Breast epithelium (tissue), 4 donors: ENCODE measurements at regions not wholly inside any gene's neighbourhood (a gene's known extent, or its start where the extent isn't known, plus 50 kb on each side); places are given as distances from the start of the nearest gene placed in this dataset.

Experiments used
- DNase-seq, 2 donors: peaks; one replicate each; pipeline ENCODE4 v3.0.0-alpha.2; 2019; ENCODE audit warnings: low spot score in 2 of 2
- H3K27ac ChIP-seq, 2 donors: fragments of 200-600 bp; sonication (generic) in 1 of 2; one replicate each; pipeline ENCODE4 v1.5.1; 2016 to 2019; ENCODE audit warnings: mild to moderate bottlenecking in 1 of 2
- H3K27me3 ChIP-seq, 2 donors: fragments of 200-600 bp; sonication (generic) in 1 of 2; one replicate each; pipeline versions ENCODE4 v1.5.1 to v1.6.0; 2017 to 2019; ENCODE audit warnings: control low read depth in 1 of 2, mild to moderate bottlenecking in 1 of 2
- H3K36me3 ChIP-seq: fragments of 200-600 bp; one replicate; pipeline ENCODE4 v1.5.1; 2019
- H3K4me1 ChIP-seq, 2 donors: fragments of 200-600 bp; sonication (generic); one replicate each; pipeline ENCODE4 v1.5.1; 2016 to 2019; ENCODE audit warnings: control low read depth in 1 of 2
- H3K4me3 ChIP-seq, 3 donors: fragments of 200-600 bp; sonication (generic); 1 replicate in 2 of 3; 2 replicates in 1 of 3; pipeline ENCODE4 v1.5.1; 2016 to 2019; ENCODE audit warnings: mild to moderate bottlenecking in 3 of 3, moderate library complexity in 2 of 3
- H3K9me3 ChIP-seq, 2 donors: fragments of 200-600 bp; sonication (generic) in 1 of 2; one replicate each; pipeline ENCODE4 v1.5.1; 2016 to 2019; ENCODE audit warnings: control low read depth in 1 of 2
- CTCF ChIP-seq, 3 donors: fragments of 450-650 bp; IDR thresholded peaks; one replicate each; pipeline ENCODE4 v1.5.1; 2016 to 2017; ENCODE audit warnings: antibody characterized with exemption in 3 of 3, mild to moderate bottlenecking in 3 of 3, moderate library complexity in 3 of 3
- POLR2A ChIP-seq: fragments of 450-650 bp; IDR thresholded peaks from one replicate; pipeline ENCODE4 v1.6.1; 2016; ENCODE audit warnings: antibody characterized with exemption, mild to moderate bottlenecking, moderate library complexity
- POLR2AphosphoS5 ChIP-seq, 3 donors: sonication (generic); formaldehyde crosslinking; IDR thresholded peaks; one replicate each; pipeline ENCODE4 v1.6.1; 2017; ENCODE audit warnings: antibody characterized with exemption in 3 of 3
- intact Hi-C: fragments of 100-400 bp; cut with DNase I; formaldehyde crosslinking; loops from one replicate; pipeline ENCODE4 v1.15.1; 2023; ENCODE audit warnings: low total_unique reads

GRCh38 chr10:124225029-124225466, 131.7 kb upstream of the CHST15 start:
- Histone ChIP-seq H3K27me3 (no peaks in the 10 kb centered on the region), H3K9me3 (no peaks in the 10 kb centered on the region), H3K4me3 (no peak overlapping the region), H3K4me1 (no peaks in the 10 kb centered on the region), H3K36me3 (no peaks in the 10 kb centered on the region), H3K27ac (no peak overlapping the region)
- intact Hi-C loops, result no loop called here
- TF ChIP-seq POLR2A (no peak), CTCF (IDR thresholded peaks at IDR 0.05) (no peak), POLR2AphosphoS5 (IDR thresholded peaks at IDR 0.05) (no peak)
- DNase-seq, result no peak

- Histone ChIP-seq H3K4me3 (no peak overlapping the region), H3K27me3 (no peaks in the 10 kb centered on the region), H3K36me3 (no peaks in the 10 kb centered on the region), H3K9me3 (no peaks in the 10 kb centered on the region), H3K4me1 (no peaks in the 10 kb centered on the region), H3K27ac (no peak overlapping the region)
- intact Hi-C loops, result no loop called here
- peak in 1 of 2 donors; percentile 30 for DNase-seq
- TF ChIP-seq CTCF (IDR thresholded peaks at IDR 0.05) (no peak), POLR2A (no peak), POLR2AphosphoS5 (IDR thresholded peaks at IDR 0.05) (no peak)
These were observed 131.1 kb upstream of the CHST15 start for GRCh38 chr10:124224331-124225028.

GRCh38 chr10:124223711-124224085, 130.3 kb upstream of the CHST15 start:
- Histone ChIP-seq H3K9me3 (no peaks in the 10 kb centered on the region), H3K27me3 (no peaks in the 10 kb centered on the region), H3K36me3 (no peaks in the 10 kb centered on the region), H3K4me1 (no peaks in the 10 kb centered on the region), H3K27ac (no peak overlapping the region), H3K4me3 (no peak overlapping the region)
- TF ChIP-seq POLR2AphosphoS5 (IDR thresholded peaks at IDR 0.05) (no peak), CTCF (IDR thresholded peaks at IDR 0.05) (no peak), POLR2A (no peak)
- no peak for DNase-seq
- intact Hi-C loops, result no loop called here

- DNase-seq, result no peak
- Histone ChIP-seq H3K27me3 (no peaks in the 10 kb centered on the region), H3K4me3 (no peak overlapping the region), H3K4me1 (no peaks in the 10 kb centered on the region), H3K36me3 (no peaks in the 10 kb centered on the region), H3K9me3 (no peaks in the 10 kb centered on the region), H3K27ac (no peak overlapping the region)
- intact Hi-C loops, result no loop called here
- TF ChIP-seq POLR2A (no peak), POLR2AphosphoS5 (IDR thresholded peaks at IDR 0.05) (no peak), CTCF (IDR thresholded peaks at IDR 0.05) (no peak)
These were observed 129.8 kb upstream of the CHST15 start for GRCh38 chr10:124222988-124223710.

GRCh38 chr10:124222318-124222987, 129.1 kb upstream of the CHST15 start:
- H3K4me1 ChIP-seq, result no peaks in the 10 kb centered on the region
- no peaks in the 10 kb centered on the region for H3K36me3 ChIP-seq
- no peak for TF ChIP-seq POLR2AphosphoS5 (IDR thresholded peaks at IDR 0.05)
- TF ChIP-seq POLR2A, result no peak
- no peak for TF ChIP-seq CTCF (IDR thresholded peaks at IDR 0.05)
- H3K27me3 ChIP-seq, result no peaks in the 10 kb centered on the region
- no peak for DNase-seq
- H3K9me3 ChIP-seq, result no peaks in the 10 kb centered on the region
- H3K4me3 ChIP-seq, result no peak overlapping the region
- H3K27ac ChIP-seq, result no peak overlapping the region
- intact Hi-C loops, result no loop called here
